Breast epithelium (tissue), 3 donors: ENCODE measurements at regions not wholly inside any gene's neighbourhood (a gene's known extent, or its start where the extent isn't known, plus 50 kb on each side); places are given as distances from the start of the nearest gene placed in this dataset.

Source experiments
- POLR2A ChIP-seq: fragments of 450-650 bp; IDR thresholded peaks from one replicate; pipeline ENCODE4 v1.6.1; 2016; ENCODE audit warnings: antibody characterized with exemption, mild to moderate bottlenecking, moderate library complexity
- TF ChIP-seq, protein P1 (sequence below), 3 donors: fragments of 450-650 bp; IDR thresholded peaks; one replicate each; pipeline ENCODE4 v1.5.1; 2016 to 2017; ENCODE audit warnings: antibody characterized with exemption in 3 of 3, mild to moderate bottlenecking in 3 of 3, moderate library complexity in 3 of 3

DNA sequence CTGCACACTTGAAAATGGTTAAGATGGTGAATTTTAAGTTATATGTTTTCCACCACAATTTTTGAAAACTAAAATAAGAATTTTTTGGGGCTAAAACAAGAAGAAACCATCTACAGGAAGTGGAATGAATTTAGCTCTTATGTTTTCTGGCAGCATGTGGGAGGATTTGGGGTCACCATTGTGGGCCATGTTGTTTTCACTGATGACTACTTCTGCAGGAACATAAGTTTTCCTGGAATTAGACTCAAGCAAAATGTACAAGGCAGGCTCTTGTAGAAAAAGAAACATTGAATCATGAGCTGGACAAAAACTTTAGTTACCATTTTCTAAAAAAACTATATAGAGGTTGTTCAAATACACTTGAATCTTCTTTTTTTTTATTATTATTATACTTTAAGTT lies 125.3 kb upstream of the C1QTNF9B start:
- TF ChIP-seq, protein P1, sequence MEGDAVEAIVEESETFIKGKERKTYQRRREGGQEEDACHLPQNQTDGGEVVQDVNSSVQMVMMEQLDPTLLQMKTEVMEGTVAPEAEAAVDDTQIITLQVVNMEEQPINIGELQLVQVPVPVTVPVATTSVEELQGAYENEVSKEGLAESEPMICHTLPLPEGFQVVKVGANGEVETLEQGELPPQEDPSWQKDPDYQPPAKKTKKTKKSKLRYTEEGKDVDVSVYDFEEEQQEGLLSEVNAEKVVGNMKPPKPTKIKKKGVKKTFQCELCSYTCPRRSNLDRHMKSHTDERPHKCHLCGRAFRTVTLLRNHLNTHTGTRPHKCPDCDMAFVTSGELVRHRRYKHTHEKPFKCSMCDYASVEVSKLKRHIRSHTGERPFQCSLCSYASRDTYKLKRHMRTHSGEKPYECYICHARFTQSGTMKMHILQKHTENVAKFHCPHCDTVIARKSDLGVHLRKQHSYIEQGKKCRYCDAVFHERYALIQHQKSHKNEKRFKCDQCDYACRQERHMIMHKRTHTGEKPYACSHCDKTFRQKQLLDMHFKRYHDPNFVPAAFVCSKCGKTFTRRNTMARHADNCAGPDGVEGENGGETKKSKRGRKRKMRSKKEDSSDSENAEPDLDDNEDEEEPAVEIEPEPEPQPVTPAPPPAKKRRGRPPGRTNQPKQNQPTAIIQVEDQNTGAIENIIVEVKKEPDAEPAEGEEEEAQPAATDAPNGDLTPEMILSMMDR (IDR thresholded peaks at IDR 0.05), result no peak
- no peak for TF ChIP-seq POLR2A
